ENCODE measurements at regions not wholly inside any gene's neighbourhood (a gene's known extent, or its start where the extent isn't known, plus 50 kb on each side); places are given as distances from the start of the nearest gene placed in this dataset.

DNA sequence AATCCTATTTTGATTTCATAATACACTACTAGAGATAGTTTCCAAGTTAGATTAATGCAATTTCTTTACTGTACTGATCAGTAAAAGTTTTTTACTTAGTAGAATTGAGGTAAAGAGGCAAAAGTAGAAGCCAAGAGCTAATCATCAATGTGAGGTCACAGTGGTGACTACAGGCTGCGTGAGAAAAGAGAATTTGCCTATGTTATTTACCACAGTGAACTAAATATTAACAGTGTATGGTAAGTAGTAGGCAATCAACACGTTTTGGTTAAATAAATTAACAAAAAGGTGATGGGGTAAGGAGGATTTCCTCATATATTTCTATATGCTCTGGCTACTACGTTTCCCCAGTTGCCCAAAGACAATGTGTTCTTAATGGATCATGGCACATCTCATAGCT lies 202.2 kb upstream of the CMC1 start:
- H2AFZ ChIP-seq (ENCODE audit: low read depth, low read length), result no peak overlapping the region
- no peaks in the 10 kb centered on the region for H3K79me2 ChIP-seq (replicated peaks; ENCODE audit: insufficient read depth, low read length)
- no peak overlapping the region for H3K4me3 ChIP-seq (ENCODE audit: low read length)
- H3K36me3 ChIP-seq (ENCODE audit: insufficient read depth, low read length), result no peaks in the 10 kb centered on the region
- no peak overlapping the region for H3K9ac ChIP-seq (ENCODE audit: low read length)
- TF ChIP-seq, protein P1, sequence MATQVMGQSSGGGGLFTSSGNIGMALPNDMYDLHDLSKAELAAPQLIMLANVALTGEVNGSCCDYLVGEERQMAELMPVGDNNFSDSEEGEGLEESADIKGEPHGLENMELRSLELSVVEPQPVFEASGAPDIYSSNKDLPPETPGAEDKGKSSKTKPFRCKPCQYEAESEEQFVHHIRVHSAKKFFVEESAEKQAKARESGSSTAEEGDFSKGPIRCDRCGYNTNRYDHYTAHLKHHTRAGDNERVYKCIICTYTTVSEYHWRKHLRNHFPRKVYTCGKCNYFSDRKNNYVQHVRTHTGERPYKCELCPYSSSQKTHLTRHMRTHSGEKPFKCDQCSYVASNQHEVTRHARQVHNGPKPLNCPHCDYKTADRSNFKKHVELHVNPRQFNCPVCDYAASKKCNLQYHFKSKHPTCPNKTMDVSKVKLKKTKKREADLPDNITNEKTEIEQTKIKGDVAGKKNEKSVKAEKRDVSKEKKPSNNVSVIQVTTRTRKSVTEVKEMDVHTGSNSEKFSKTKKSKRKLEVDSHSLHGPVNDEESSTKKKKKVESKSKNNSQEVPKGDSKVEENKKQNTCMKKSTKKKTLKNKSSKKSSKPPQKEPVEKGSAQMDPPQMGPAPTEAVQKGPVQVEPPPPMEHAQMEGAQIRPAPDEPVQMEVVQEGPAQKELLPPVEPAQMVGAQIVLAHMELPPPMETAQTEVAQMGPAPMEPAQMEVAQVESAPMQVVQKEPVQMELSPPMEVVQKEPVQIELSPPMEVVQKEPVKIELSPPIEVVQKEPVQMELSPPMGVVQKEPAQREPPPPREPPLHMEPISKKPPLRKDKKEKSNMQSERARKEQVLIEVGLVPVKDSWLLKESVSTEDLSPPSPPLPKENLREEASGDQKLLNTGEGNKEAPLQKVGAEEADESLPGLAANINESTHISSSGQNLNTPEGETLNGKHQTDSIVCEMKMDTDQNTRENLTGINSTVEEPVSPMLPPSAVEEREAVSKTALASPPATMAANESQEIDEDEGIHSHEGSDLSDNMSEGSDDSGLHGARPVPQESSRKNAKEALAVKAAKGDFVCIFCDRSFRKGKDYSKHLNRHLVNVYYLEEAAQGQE (IDR thresholded peaks at IDR 0.05; ENCODE audit: borderline replicate concordance), result no peak
- TF ChIP-seq, protein P2, sequence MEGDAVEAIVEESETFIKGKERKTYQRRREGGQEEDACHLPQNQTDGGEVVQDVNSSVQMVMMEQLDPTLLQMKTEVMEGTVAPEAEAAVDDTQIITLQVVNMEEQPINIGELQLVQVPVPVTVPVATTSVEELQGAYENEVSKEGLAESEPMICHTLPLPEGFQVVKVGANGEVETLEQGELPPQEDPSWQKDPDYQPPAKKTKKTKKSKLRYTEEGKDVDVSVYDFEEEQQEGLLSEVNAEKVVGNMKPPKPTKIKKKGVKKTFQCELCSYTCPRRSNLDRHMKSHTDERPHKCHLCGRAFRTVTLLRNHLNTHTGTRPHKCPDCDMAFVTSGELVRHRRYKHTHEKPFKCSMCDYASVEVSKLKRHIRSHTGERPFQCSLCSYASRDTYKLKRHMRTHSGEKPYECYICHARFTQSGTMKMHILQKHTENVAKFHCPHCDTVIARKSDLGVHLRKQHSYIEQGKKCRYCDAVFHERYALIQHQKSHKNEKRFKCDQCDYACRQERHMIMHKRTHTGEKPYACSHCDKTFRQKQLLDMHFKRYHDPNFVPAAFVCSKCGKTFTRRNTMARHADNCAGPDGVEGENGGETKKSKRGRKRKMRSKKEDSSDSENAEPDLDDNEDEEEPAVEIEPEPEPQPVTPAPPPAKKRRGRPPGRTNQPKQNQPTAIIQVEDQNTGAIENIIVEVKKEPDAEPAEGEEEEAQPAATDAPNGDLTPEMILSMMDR (IDR thresholded peaks at IDR 0.05; ENCODE audit: poor library complexity, severe bottlenecking), result no peak
- TF ChIP-seq EP300 (conservative IDR thresholded peaks at IDR 0.05; ENCODE audit: poor library complexity, severe bottlenecking), result no peak
- TF ChIP-seq MXI1 (conservative IDR thresholded peaks at IDR 0.05; ENCODE audit: poor library complexity, severe bottlenecking), result no peak
- TF ChIP-seq POLR2AphosphoS5 (IDR thresholded peaks at IDR 0.05), result no peak
- TF ChIP-seq RAD21 (conservative IDR thresholded peaks at IDR 0.05), result no peak
- no peak for TF ChIP-seq TAF1 (IDR thresholded peaks at IDR 0.05; ENCODE audit: low read depth)
- no peak for TF ChIP-seq EZH2 (IDR thresholded peaks at IDR 0.05; ENCODE audit: borderline replicate concordance, insufficient read depth, low read length, poor library complexity, severe bottlenecking)
- TF ChIP-seq SMC3 (conservative IDR thresholded peaks at IDR 0.05; ENCODE audit: poor library complexity), result no peak
- H3K9me2 ChIP-seq (ENCODE audit: insufficient read depth, low read length), result no peaks in the 10 kb centered on the region
- no peaks in the 10 kb centered on the region for H3F3A ChIP-seq (ENCODE audit: insufficient read depth, low read length, poor library complexity, severe bottlenecking)
- H4K20me1 ChIP-seq (ENCODE audit: insufficient read depth), result no peaks in the 10 kb centered on the region
- no peak overlapping the region for H3K27ac ChIP-seq (ENCODE audit: low read length)
- H3K4me2 ChIP-seq (ENCODE audit: low read length), result no peak overlapping the region
- H3K27me3 ChIP-seq (ENCODE audit: insufficient read depth, low read depth, low read length), result no peaks in the 10 kb centered on the region
- no peaks in the 10 kb centered on the region for H3K9me3 ChIP-seq (ENCODE audit: low read length)

DNA sequence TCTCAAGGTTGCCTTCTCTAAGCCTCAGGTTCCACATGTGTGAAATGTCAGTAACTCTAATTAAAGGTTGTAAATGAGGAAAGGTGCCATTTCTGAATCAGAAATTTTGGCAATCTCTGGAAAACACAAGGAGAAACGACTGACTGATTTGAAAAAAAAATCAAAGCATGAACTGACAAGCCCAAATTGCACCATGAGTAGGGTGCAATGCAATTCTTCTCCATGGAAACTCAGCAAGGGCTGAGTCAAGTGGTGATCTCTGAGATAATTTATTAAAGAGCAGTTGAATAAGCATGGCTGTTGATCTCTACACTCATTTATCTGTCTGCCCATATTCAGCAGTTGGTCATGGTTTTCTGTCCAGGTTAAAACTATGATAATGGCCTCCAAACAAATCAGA lies 201.6 kb upstream of the CMC1 start:
- no peak for TF ChIP-seq EZH2 (IDR thresholded peaks at IDR 0.05; ENCODE audit: borderline replicate concordance, insufficient read depth, low read length, poor library complexity, severe bottlenecking)
- no peak for TF ChIP-seq POLR2AphosphoS5 (IDR thresholded peaks at IDR 0.05)
- TF ChIP-seq, protein P2 (IDR thresholded peaks at IDR 0.05; ENCODE audit: poor library complexity, severe bottlenecking), result no peak
- TF ChIP-seq RAD21 (conservative IDR thresholded peaks at IDR 0.05), result no peak
- no peak for TF ChIP-seq TAF1 (IDR thresholded peaks at IDR 0.05; ENCODE audit: low read depth)
- no peak for TF ChIP-seq SMC3 (conservative IDR thresholded peaks at IDR 0.05; ENCODE audit: poor library complexity)
- no peak for TF ChIP-seq MXI1 (conservative IDR thresholded peaks at IDR 0.05; ENCODE audit: poor library complexity, severe bottlenecking)
- TF ChIP-seq, protein P1 (IDR thresholded peaks at IDR 0.05; ENCODE audit: borderline replicate concordance), result no peak
- TF ChIP-seq EP300 (conservative IDR thresholded peaks at IDR 0.05; ENCODE audit: poor library complexity, severe bottlenecking), result no peak
- no peak overlapping the region for H3K27ac ChIP-seq (ENCODE audit: low read length)
- no peaks in the 10 kb centered on the region for H3K36me3 ChIP-seq (ENCODE audit: insufficient read depth, low read length)
- no peaks in the 10 kb centered on the region for H3K79me2 ChIP-seq (replicated peaks; ENCODE audit: insufficient read depth, low read length)
- H3F3A ChIP-seq (ENCODE audit: insufficient read depth, low read length, poor library complexity, severe bottlenecking), result no peaks in the 10 kb centered on the region
- no peaks in the 10 kb centered on the region for H3K9me2 ChIP-seq (ENCODE audit: insufficient read depth, low read length)
- H3K4me3 ChIP-seq (ENCODE audit: low read length), result no peak overlapping the region
- H4K20me1 ChIP-seq (ENCODE audit: insufficient read depth), result no peaks in the 10 kb centered on the region
- H3K9me3 ChIP-seq (ENCODE audit: low read length), result no peaks in the 10 kb centered on the region
- H2AFZ ChIP-seq (ENCODE audit: low read depth, low read length), result no peak overlapping the region
- H3K9ac ChIP-seq (ENCODE audit: low read length), result no peak overlapping the region
- no peaks in the 10 kb centered on the region for H3K27me3 ChIP-seq (ENCODE audit: insufficient read depth, low read depth, low read length)
- H3K4me2 ChIP-seq (ENCODE audit: low read length), result no peak overlapping the region
